GM13976 (cell line): ENCODE measurements at regions not wholly inside any gene's neighbourhood (a gene's known extent, or its start where the extent isn't known, plus 50 kb on each side); places are given as distances from the start of the nearest gene placed in this dataset.

ENCODE experiments used
- DNase-seq: peaks from one replicate; pipeline ENCODE4 v3.0.0; 2012; ENCODE audit warnings: low spot score
- in situ Hi-C: fragments of 300-500 bp; cut with MboI; formaldehyde crosslinking; loops from one replicate; pipeline ENCODE4 v1.12.0; 2022; ENCODE audit warnings: low sequenced_read_pairs, mixed read lengths, inconsistent platforms; ENCODE audit not compliant: unreplicated experiment
- TF ChIP-seq, protein P1 (sequence below): IDR thresholded peaks from 2 replicates; pipeline ENCODE4 v1.5.1; 2012; ENCODE audit warnings: borderline replicate concordance, mild to moderate bottlenecking; ENCODE audit not compliant: insufficient read depth; ENCODE audit errors: extremely low read depth, missing control alignments, control extremely low read depth

DNA sequence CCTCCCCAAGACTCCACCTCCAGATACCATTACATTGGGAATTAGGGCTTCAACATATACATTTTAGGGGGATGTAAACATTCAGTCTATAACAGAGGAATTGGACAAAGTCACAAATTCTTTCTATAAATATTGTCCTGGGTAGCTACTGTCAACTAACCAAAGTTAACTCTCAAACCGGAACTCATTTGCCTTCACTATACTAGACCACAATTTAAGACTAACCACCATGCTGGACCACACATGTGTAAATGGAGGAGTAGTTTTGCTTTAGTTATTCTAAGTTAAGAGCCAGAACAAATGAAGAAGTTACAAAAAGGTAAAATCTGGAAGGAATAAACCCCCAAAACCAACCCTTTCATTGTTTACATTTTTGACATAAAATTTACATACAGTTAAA lies 222.8 kb downstream of the NDFIP2 start:
- TF ChIP-seq, protein P1, sequence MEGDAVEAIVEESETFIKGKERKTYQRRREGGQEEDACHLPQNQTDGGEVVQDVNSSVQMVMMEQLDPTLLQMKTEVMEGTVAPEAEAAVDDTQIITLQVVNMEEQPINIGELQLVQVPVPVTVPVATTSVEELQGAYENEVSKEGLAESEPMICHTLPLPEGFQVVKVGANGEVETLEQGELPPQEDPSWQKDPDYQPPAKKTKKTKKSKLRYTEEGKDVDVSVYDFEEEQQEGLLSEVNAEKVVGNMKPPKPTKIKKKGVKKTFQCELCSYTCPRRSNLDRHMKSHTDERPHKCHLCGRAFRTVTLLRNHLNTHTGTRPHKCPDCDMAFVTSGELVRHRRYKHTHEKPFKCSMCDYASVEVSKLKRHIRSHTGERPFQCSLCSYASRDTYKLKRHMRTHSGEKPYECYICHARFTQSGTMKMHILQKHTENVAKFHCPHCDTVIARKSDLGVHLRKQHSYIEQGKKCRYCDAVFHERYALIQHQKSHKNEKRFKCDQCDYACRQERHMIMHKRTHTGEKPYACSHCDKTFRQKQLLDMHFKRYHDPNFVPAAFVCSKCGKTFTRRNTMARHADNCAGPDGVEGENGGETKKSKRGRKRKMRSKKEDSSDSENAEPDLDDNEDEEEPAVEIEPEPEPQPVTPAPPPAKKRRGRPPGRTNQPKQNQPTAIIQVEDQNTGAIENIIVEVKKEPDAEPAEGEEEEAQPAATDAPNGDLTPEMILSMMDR = no peak
- in situ Hi-C loops = no loop called here
- no peak for DNase-seq

DNA sequence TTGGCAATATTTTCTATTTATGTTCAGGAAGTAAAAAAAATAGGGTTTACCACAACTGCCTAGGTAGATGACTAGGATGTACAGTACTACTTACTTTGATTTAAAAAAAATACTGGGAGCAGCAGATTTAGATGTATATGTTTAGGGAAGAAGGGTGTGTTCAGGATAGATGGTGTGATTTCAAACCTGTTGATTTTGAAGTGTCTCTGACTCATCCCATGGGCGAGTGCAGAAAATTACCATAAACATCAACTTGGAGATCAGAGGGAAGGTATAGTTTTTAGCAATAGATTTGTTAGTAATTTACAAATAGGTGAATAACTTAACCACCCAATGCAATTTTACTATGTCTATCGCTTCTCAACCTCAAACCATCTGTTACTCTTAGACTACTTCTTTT lies 214.8 kb downstream of the NDFIP2 start:
- TF ChIP-seq, protein P1 = no peak
- in situ Hi-C loops = loop anchor here (25.0 kb wide), 1 partner anchor 667 kb away; no protein-coding TSS in a partner anchor
- DNase-seq = no peak

DNA sequence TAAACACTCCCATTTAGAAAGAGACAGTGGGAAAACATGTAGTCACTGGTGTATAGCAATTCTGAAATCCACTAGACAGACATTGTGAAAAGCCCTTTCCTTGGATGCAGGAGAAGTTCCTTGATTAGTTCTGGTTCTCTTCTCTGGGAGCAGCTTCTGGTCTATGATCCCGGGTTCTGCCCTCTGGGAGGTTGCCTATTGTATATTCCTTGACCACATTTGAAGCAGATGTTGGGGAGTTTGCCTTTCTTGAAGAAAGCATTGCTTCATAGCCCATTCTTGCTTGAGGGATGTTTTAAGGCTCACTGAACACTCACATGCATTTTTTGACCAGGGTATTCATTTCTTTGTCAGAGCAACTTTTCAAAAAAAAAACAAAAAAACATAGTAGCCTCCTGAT lies 211.9 kb downstream of the NDFIP2 start:
- TF ChIP-seq, protein P1 = no peak
- in situ Hi-C loops = loop anchor here (25.0 kb wide), 1 partner anchor 669 kb away; no protein-coding TSS in a partner anchor
- DNase-seq = no peak

DNA sequence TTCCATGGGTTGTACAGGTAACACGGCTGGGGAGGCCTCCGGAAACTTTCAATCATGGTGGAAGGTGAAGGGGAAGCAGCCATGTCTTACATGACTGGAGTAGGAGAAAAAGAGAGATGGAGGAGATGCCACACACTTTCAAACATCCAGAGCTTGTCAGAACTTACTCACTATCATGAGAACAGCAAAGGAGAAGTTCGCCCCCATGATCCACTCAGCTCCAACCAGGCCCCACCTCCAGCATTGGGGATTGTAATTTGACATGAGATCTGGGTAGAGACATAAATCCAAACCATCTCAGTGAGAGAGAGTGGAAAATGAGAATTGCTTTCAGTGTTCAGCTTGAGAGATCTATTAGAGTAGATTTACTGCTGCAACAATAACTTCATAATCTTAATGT lies 210.9 kb downstream of the NDFIP2 start:
- DNase-seq = no peak
- TF ChIP-seq, protein P1 = no peak
- in situ Hi-C loops = loop anchor here (25.0 kb wide), 1 partner anchor 670 kb away; no protein-coding TSS in a partner anchor

DNA sequence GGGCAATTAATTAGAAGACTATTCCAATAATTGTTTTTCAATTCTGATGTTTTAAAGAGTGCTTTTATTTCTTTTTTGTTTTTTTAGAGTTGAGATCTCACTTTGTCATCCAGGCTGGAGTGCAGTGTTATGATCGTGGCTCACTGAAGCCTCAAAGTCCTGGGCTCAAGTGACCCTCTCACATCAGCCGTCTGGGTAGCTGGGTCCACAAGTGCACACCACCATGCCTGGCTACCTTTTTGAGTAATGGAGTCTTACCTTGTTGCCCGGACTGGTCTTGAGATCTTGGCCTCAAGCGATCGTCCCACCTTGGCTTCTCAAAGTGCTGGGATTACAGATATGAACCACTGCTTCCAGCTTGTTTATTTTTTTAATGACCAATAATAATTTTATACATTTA lies 207.8 kb downstream of the NDFIP2 start:
- TF ChIP-seq, protein P1 = no peak
- no peak for DNase-seq
- in situ Hi-C loops = loop anchor here (25.0 kb wide), 1 partner anchor 674 kb away; no protein-coding TSS in a partner anchor

DNA sequence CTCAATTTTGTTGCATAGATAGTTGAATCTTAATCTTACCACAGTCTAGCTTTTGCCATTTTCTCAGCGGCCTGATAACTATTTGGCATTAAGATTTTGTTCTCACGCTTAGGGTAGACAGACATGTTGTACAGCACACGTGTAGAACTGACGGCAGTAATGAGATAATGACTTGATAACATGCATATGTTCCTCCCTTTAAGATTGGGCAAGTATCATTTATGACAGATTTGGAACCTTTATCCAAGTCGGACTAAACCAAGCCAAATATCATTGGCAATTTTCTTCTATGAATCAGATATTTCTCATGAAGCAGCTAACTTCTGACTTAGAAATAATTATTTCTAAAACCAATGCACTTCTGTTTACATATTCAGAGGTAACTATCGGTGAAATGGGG lies 205.5 kb downstream of the NDFIP2 start:
- in situ Hi-C loops = loop anchor here (25.0 kb wide), 1 partner anchor 676 kb away; no protein-coding TSS in a partner anchor
- TF ChIP-seq, protein P1 = no peak
- DNase-seq = no peak
